NCI-H1436 treated with DMSO at 0.1 percent for 48 hours (cell line): ENCODE measurements at regions not wholly inside any gene's neighbourhood (a gene's known extent, or its start where the extent isn't known, plus 50 kb on each side); places are given as distances from the start of the nearest gene placed in this dataset.

Source experiments
- DNase-seq: peaks from one replicate; lab custom pipeline; 2025; lab: John Stamatoyannopoulos, UW

- no peak for DNase-seq
Observed at GRCh38 chr1:29868944-29869343, 632.6 kb downstream of the PTPRU start.

- no peak for DNase-seq
Observed at GRCh38 chr1:29868096-29868495, 631.8 kb downstream of the PTPRU start.

GRCh38 chr1:29865051-29865450 is 628.7 kb downstream of the PTPRU start:
- no peak for DNase-seq

GRCh38 chr1:29864431-29865022 is 628.2 kb downstream of the PTPRU start:
- DNase-seq: no peak

GRCh38 chr1:29861922-29862321 is 625.6 kb downstream of the PTPRU start:
- no peak for DNase-seq

- no peak for DNase-seq
Observed at GRCh38 chr1:29861446-29861845, 625.1 kb downstream of the PTPRU start.

- DNase-seq: no peak
Observed at GRCh38 chr1:29860681-29861080, 624.4 kb downstream of the PTPRU start.

GRCh38 chr1:29860056-29860455 is 623.7 kb downstream of the PTPRU start:
- peak; percentile 97 for DNase-seq

- DNase-seq: no peak
Observed at GRCh38 chr1:29859126-29859525, 622.8 kb downstream of the PTPRU start.

DNA sequence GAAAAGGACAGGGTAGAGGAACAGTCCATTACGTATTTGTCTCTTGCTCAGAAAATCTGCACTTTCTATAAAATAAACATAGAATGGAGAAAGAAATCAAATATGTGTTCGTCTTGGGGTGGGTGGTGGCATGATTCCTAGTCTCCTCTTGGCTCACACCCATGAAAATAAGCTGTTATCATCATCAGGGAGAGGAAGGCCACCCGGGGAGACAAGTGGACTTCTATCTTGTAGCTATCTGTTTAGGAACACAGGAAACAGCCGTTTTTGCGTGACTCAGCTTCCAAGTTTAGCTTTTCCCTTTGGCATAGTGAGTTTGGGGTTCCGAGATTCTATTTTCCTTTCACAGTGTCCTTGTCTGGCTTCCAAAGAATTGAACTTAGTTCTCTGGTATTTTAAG is 622.3 kb downstream of the PTPRU start:
- DNase-seq: no peak

GRCh38 chr1:29856340-29857114 is 620.2 kb downstream of the PTPRU start:
- no peak for DNase-seq

DNA sequence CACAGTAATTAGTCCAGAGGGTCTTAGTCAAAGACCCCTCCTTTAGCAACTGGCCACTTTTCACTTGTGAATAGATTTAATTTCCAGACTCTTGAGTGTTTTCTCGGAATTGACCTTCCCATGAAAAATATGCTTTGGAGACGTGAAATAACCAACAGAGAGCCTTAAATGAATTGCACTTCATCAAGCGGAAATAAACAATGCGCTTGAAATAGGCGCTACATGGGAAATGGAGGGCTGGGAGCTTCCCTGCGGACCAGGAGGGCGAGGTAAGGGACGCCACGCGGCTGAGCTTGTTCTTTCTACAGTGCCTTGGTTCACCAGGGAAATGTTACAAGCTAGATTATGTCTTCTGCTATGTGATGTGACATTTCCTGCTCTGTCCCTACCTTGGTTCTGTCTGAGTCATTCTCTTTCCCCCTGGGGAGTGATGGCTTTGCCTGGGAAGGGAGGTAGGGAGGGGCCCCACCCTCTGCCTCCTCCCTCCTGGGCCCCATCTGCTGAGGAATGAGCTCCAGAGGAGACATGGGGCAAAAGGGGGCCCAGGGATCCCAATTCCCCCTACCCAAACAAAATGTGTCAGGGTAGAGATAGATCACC is 619.3 kb downstream of the PTPRU start:
- DNase-seq: peak; percentile 39

DNA sequence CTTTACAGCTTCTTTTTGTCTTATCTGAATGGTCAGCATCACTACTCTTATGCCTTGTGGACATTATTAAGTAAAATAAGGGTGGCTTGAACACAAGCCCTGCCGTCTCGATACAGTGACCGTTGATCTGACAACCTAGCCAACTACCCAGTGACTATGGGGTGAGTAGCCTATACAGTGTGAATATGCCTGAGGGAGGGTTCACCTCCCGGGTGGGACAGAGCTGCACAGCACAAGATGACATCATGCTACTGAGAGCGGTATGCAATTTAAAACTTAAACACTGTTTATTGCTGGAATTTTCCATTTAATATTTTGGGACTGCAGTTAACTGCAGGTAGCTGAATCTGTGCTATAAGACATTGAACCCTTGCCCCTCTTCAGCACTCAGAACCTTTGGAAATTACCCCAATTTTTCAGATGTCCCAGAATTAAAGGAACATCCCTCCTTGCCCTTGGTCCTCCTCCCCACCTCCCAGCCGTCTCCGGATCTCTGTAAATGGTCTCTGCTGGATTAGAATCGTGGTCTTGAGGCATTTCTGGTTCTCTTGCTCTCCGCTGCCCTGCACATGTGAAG is 618.5 kb downstream of the PTPRU start:
- no peak for DNase-seq

GRCh38 chr1:29853716-29854330 is 617.5 kb downstream of the PTPRU start:
- DNase-seq: peak; percentile 88

DNA sequence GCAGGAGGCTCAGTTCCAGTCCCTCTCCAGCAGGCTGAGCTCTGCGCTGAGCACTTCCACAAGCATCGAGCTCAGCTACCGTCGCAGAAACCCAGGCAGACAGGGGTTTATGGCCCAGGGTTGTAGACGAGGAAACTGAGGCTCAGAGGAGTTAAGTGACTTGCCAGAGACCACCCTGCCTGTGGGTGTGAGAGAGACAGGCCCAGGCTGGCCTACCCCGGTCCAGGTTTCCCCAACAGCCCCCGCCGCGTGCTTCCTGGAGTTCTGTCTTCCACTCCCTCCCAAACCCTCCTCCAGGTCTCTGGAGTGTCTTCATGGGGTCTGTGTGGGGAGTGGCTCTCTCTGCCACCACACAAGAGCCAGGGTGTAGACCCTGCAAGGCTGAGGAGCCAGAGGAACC is 615.9 kb downstream of the PTPRU start:
- no peak for DNase-seq

DNA sequence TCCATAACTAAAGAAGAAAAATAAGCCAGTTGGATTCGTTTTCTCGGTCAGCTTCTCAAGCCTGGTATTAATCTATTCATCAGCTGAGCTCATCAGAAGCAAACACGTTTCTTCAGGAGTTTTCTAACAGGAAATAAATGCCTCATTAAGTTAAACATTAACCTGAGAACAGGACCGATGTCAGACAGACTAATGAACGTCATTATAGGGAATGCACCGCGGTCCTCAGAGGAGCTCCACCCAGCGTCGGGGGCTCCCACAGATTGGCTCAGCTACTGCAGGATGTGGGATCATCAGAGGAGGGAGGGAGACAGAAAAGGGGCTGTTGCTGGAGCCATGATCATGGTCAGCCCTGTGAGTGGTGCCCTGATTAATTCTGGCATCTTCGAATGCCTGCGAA is 615.4 kb downstream of the PTPRU start:
- peak; percentile 42 for DNase-seq

DNA sequence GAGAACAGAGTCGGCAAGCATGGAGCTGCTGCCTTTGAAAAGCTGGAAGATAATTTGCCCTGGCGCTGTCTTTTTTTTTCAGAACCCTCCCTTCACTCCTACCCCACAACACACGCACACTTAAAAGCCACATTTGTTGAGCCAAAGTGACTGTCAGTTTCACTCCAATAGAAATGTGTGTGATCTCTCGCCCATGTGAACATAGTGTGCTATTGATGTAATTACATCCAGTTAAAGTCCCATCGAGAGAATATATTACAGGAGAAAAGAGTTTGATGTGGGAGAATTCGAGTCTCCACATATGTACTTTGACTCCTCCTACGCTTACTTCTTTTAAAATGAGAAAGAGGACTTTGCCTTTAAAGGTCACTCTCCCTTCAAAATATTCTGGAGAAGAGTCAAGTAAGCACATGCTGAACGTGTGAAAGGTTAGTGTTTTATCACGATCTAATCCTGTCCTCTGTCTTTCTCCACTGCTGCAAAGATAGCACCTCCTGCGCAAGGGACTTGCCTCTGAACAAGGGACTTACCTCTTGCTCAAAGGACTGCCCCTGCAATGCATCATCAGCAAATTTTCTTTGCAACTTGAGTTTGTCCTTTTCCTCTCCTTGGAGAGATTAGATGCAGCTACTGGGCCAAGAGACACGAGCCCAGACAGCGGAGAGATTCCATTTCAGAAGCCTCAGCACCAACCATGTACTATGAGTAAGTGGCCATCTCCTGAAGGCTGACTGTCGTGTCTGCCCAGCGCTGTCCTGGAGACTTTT is 613.9 kb downstream of the PTPRU start:
- DNase-seq: no peak

DNA sequence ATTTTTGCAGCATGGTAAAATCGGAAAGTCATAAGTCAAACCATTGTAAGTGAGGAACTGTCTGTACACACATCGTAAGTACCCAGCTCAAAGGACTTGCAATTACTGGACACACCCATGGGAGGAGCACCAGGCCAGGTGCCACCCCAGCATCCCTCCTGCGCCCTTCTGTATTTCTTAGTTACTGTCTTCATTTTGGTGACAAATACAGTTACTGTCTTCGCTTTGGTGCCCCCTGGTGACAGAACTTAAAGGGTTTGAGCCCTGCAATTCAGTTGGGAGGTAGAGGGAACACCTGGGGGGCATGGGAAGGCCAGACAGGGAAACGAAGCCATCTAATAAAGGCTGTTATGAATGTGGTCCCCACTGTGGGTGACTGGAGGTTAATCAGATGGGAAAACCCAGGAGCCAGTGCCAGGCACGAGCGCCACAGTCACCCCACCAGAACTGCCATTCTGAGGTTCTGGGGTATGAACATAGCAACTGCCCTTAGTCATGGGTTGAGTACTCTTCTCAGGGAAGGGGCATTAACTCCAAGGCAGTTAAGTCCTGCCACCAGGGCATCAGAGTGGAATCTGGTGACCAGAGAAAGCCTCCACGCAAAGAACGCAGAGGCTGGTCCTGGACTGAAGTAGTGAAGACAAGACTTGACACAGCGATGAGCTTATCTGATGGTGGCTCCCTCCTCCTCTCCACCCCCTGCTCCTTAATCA is 612.9 kb downstream of the PTPRU start:
- DNase-seq: peak; percentile 56

DNA sequence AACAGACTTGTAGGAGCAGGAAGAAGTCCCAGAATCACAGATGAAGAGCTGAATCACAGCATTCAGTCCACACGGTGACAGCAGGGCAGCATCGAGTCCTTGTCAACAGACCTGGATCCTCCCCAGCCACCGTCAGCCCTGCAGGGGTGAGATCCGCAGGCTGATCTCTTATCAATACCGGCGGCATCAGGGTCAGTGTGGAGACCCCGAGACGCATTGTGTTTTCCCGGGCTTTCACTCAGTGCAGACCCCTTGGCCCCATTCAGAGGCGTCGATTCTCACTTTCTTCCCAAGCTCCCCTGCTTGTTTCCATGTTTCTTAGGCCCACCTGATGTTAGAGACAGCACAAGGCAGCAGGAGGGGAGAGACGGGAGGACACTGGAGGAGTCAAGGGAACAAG is 609.6 kb downstream of the PTPRU start:
- no peak for DNase-seq

DNA sequence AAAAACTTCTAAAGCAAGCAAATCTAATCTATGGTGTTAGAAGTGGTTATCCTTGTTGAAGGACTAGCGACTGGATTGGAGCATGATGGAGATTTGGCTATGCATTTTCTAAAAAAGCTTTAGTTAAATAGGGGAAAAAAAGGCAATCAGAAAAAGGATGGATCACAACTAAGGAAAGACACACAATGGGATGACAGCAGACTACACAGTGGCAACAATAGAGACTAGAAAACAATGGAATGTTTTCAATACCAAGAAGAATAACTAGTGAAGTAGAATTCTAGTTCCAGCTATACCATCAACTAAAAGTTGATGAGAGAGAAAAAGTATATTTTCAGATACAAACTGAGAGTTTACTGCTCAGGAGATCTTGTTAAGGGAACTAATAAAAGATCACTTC is 605.8 kb downstream of the PTPRU start:
- no peak for DNase-seq

DNA sequence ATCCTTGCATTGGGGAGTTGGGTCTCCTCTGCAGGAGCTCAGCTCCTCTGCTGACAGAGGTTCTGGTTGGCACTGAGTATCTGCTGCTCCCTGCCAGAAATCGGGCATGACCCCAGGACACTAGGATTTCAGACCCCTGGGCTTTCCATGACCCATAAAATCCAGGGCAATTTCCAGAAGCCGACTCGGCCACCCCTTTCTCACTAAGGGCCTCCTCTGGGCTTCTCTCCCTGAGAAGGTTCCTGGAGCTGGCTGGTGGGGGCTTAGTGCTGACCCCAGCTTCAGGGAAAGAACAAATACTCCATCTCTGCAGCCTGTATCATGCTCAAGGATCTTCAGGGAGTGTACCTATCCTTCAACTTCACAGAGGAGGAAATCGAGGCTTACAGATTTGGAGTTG is 603.4 kb downstream of the PTPRU start:
- DNase-seq: no peak
